Left ventricle myocardium superior (tissue), 1 donor: ENCODE measurements at regions not wholly inside any gene's neighbourhood (a gene's known extent, or its start where the extent isn't known, plus 50 kb on each side); places are given as distances from the start of the nearest gene placed in this dataset.

Experiments used
- ATAC-seq: fragments of 200-7000 bp; cut with Tn5 transposase; one replicate; pipeline ENCODE4 v1.9.1; 2020; ENCODE audit warnings: mild to moderate bottlenecking, moderate library complexity
- DNase-seq: peaks from one replicate; pipeline ENCODE4 v3.0.0-alpha.2; 2020
- intact Hi-C: fragments of 100-400 bp; cut with micrococcal nuclease; formaldehyde crosslinking; loops from one replicate; pipeline ENCODE4 v1.11.0; 2022
- donor health status: DM: no; HTN: yes; CAD: no; lungs with severe emphysema.

GRCh38 chr20:11406877-11407276 lies 510.8 kb upstream of the BTBD3 start:
- ATAC-seq, result no peak
- intact Hi-C loops, result no loop called here
- no peak for DNase-seq

- no peak for DNase-seq
- ATAC-seq, result no peak
- intact Hi-C loops, result no loop called here
Observed at GRCh38 chr20:11409561-11409960, 508.1 kb upstream of the BTBD3 start.

GRCh38 chr20:11411765-11412164 lies 505.9 kb upstream of the BTBD3 start:
- DNase-seq (no peak), ATAC-seq (no peak)
- intact Hi-C loops, result no loop called here

- DNase-seq (no peak), ATAC-seq (no peak)
- intact Hi-C loops, result no loop called here
Observed at GRCh38 chr20:11426948-11427347, 490.7 kb upstream of the BTBD3 start.

GRCh38 chr20:11429168-11429567 lies 488.5 kb upstream of the BTBD3 start:
- no peak for DNase-seq
- intact Hi-C loops, result no loop called here
- ATAC-seq, result no peak

GRCh38 chr20:11429889-11430519 lies 487.7 kb upstream of the BTBD3 start:
- ATAC-seq, result no peak
- intact Hi-C loops, result no loop called here
- no peak for DNase-seq

GRCh38 chr20:11430652-11431051 lies 487.0 kb upstream of the BTBD3 start:
- DNase-seq, result no peak
- intact Hi-C loops, result no loop called here
- no peak for ATAC-seq

- ATAC-seq (no peak), DNase-seq (no peak)
- intact Hi-C loops, result no loop called here
Observed at GRCh38 chr20:11431621-11432020, 486.1 kb upstream of the BTBD3 start.

GRCh38 chr20:11432407-11432806 lies 485.3 kb upstream of the BTBD3 start:
- intact Hi-C loops, result no loop called here
- no peak for DNase-seq
- ATAC-seq, result no peak

- no peak for ATAC-seq
- intact Hi-C loops, result no loop called here
Observed at GRCh38 chr20:11436113-11436905, 481.4 kb upstream of the BTBD3 start.

GRCh38 chr20:11437090-11437489 lies 480.6 kb upstream of the BTBD3 start:
- intact Hi-C loops, result no loop called here
- no peak for ATAC-seq
- no peak for DNase-seq

More at GRCh38 chr20:11436113-11436905, 481.4 kb upstream of the BTBD3 start:
- no peak for DNase-seq

- intact Hi-C loops, result no loop called here
Observed at GRCh38 chr20:11437611-11438380, 479.9 kb upstream of the BTBD3 start.

GRCh38 chr20:11438412-11438811 lies 479.3 kb upstream of the BTBD3 start:
- DNase-seq, result no peak
- intact Hi-C loops, result no loop called here
- no peak for ATAC-seq

More at GRCh38 chr20:11437611-11438380, 479.9 kb upstream of the BTBD3 start:
- ATAC-seq (no peak), DNase-seq (no peak)

- DNase-seq, result no peak
- no peak for ATAC-seq
- intact Hi-C loops, result no loop called here
Observed at GRCh38 chr20:11443382-11444119, 474.1 kb upstream of the BTBD3 start.

GRCh38 chr20:11445161-11445560 lies 472.5 kb upstream of the BTBD3 start:
- intact Hi-C loops, result no loop called here
- DNase-seq (no peak), ATAC-seq (no peak)

- DNase-seq (no peak), ATAC-seq (no peak)
- intact Hi-C loops, result no loop called here
Observed at GRCh38 chr20:11445891-11446290, 471.8 kb upstream of the BTBD3 start.

- DNase-seq (no peak), ATAC-seq (no peak)
- intact Hi-C loops, result no loop called here
Observed at GRCh38 chr20:11447371-11448100, 470.2 kb upstream of the BTBD3 start.

GRCh38 chr20:11448554-11448953 lies 469.1 kb upstream of the BTBD3 start:
- ATAC-seq, result no peak
- no peak for DNase-seq
- intact Hi-C loops, result no loop called here

GRCh38 chr20:11451793-11452291 lies 465.9 kb upstream of the BTBD3 start:
- intact Hi-C loops, result no loop called here
- DNase-seq (no peak), ATAC-seq (no peak)
